ENCODE measurements at regions not wholly inside any gene's neighbourhood (a gene's known extent, or its start where the extent isn't known, plus 50 kb on each side); places are given as distances from the start of the nearest gene placed in this dataset.

DNA sequence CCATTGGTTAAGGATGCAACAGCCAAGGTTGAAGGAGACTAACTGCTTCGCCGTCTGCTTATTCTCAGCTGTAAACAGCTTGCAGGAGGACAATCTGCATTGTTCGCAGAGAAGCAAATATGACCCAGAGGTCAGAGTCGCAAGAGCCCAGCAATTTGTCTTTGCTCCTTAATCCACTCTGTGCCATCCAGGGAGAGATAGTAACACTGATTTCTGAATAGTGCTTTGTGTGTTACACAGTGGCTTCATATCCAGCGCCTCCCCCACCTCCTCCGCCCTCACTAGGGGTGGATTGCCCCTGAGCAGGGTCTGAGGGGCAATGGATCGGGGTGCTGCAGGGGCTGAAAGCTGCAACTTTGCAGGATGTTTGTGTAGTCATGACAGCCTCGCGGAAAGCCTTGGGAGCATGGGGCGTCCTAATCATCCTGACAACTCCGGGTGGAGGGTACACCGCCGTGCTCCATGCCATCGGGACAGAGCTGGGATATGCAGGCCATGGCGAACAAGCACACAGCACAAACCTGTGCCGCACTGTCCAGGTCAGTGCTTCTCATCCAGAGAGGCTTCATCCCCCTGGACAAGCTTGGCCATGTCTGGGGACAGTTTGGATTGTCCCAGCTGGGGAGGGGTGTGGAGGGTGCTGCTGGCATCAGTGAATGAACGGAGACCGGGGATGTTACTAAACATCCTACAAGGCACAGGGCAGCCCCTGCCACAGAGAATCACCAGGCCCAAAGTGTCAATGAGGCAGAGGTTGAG, 103.1 kb upstream of the INSIG1 start:
- Histone ChIP-seq H3K9ac (replicated peaks; ENCODE audit: extremely low read depth, insufficient read depth, low read length) (no peak overlapping the region), H3K9me3 (replicated peaks; ENCODE audit: control insufficient read depth, insufficient read depth, low read length) (no peaks in the 10 kb centered on the region), H3K9me1 (replicated peaks; ENCODE audit: control insufficient read depth, extremely low read depth, insufficient read depth, low read length) (no peaks in the 10 kb centered on the region), H3K4me3 (replicated peaks in 1 of 3; ENCODE audit: insufficient read depth in 1 of 3, low read depth in 1 of 3, low read length in 3 of 3) (no peak overlapping the region), H3K79me2 (ENCODE audit: control insufficient read depth, insufficient read depth, low read length) (no peaks in the 10 kb centered on the region), H3K4me1 (ENCODE audit: control insufficient read depth, extremely low read depth, insufficient read depth, low read length) (no peaks in the 10 kb centered on the region), H3K4me2 (ENCODE audit: insufficient read depth, low read length) (no peak overlapping the region), H3K36me3 (ENCODE audit: control insufficient read depth in 2 of 2, extremely low read depth in 1 of 2, insufficient read depth in 2 of 2, low read length in 2 of 2) (no peaks in the 10 kb centered on the region), H2AFZ (ENCODE audit: low read depth, low read length) (no peak overlapping the region), H3K27ac (ENCODE audit: insufficient read depth, low read depth, low read length) (no peak overlapping the region), H4K20me1 (replicated peaks; ENCODE audit: control insufficient read depth, extremely low read depth, insufficient read depth, low read length) (no peaks in the 10 kb centered on the region), H3K27me3 (ENCODE audit: control insufficient read depth in 2 of 2, insufficient read depth in 2 of 2, low read length in 2 of 2) (peaks cover 4 to 6% of the 10 kb centered on the region in 2 experiments)
- ChIA-PET CTCF (interaction anchor here (1.0 to 1.6 kb wide), 2 partner anchors 151 to 267 kb away, joined by 3 to 5 read pairs; no protein-coding TSS in a partner anchor), POLR2A (no interaction called here)
- no peak for FAIRE-seq
- dilution Hi-C loops (cut with MboI; ENCODE audit: extremely low pct_ligation_motif_present, low sequenced_read_pairs) (loop anchor here (25.0 kb wide), 1 partner anchor 143 kb away; no protein-coding TSS in a partner anchor), intact Hi-C loops (cut with micrococcal nuclease) (no loop called here)
- TF ChIP-seq, protein P1, sequence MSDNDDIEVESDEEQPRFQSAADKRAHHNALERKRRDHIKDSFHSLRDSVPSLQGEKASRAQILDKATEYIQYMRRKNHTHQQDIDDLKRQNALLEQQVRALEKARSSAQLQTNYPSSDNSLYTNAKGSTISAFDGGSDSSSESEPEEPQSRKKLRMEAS (IDR thresholded peaks at IDR 0.05; ENCODE audit: insufficient read depth, insufficient read length) = no peak
- TF ChIP-seq, protein P2, sequence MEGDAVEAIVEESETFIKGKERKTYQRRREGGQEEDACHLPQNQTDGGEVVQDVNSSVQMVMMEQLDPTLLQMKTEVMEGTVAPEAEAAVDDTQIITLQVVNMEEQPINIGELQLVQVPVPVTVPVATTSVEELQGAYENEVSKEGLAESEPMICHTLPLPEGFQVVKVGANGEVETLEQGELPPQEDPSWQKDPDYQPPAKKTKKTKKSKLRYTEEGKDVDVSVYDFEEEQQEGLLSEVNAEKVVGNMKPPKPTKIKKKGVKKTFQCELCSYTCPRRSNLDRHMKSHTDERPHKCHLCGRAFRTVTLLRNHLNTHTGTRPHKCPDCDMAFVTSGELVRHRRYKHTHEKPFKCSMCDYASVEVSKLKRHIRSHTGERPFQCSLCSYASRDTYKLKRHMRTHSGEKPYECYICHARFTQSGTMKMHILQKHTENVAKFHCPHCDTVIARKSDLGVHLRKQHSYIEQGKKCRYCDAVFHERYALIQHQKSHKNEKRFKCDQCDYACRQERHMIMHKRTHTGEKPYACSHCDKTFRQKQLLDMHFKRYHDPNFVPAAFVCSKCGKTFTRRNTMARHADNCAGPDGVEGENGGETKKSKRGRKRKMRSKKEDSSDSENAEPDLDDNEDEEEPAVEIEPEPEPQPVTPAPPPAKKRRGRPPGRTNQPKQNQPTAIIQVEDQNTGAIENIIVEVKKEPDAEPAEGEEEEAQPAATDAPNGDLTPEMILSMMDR (IDR thresholded peaks at IDR 0.05; ENCODE audit: extremely low read depth in 1 of 2, insufficient read depth in 1 of 2, low read depth in 1 of 2, low read length in 2 of 2) = no peak
- TF ChIP-seq MYC (IDR thresholded peaks at IDR 0.05; ENCODE audit: low read depth, low read length) = no peak
- no TSS peak for BruUV-seq (replicated peaks)
- no peak for DNase-seq (ENCODE audit: low read depth, low spot score)
